HCT116 (cell line): ENCODE measurements at regions not wholly inside any gene's neighbourhood (a gene's known extent, or its start where the extent isn't known, plus 50 kb on each side); places are given as distances from the start of the nearest gene placed in this dataset.

Source experiments
- ATAC-seq: fragments of 200-7000 bp; cut with Tn5 transposase; 2 replicates; pipeline ENCODE4 v1.9.1; 2020; ENCODE audit warnings: mild to moderate bottlenecking, moderate library complexity
- BruUV-seq: library from RNA; stranded (reverse); fragments of 400-500 nt; replicated peaks from 2 replicates; lab custom pipeline; 2021; lab: Mats Ljungman, UMichigan
- CTCF ChIA-PET: fragments of 300-600 bp; sonication (Branson Sonifier 250); formaldehyde crosslinking; loops from one replicate; lab custom pipeline; 2021; ENCODE audit warnings: antibody characterized with exemption; lab: Charles Lee
- POLR2A ChIA-PET: fragments of 300-600, 350-600 bp; sonication (Branson Sonifier 250); formaldehyde crosslinking; loops from one replicate; lab custom pipeline; 2021; ENCODE audit warnings: antibody characterized with exemption; lab: Charles Lee
- RAD21 ChIA-PET, 2 experiments: fragments of 300-600 bp; sonication (Branson Sonifier 250); formaldehyde crosslinking; loops; one replicate each; lab custom pipeline; 2023; ENCODE audit warnings: low total read pairs in 2 of 2; ENCODE audit not compliant: uncharacterized antibody in 2 of 2, unreplicated experiment in 2 of 2, low non-redundant PET in 1 of 2; lab: Charles Lee
- DNase-seq: peaks from one replicate; pipeline ENCODE4 v3.0.0-alpha.2; 2010; ENCODE audit warnings: low read depth, low spot score
- H2AFZ ChIP-seq: fragments of 200-600 bp; shearing (Covaris generic), sonication (generic); 2 replicates; pipeline ENCODE4 v1.6.1; 2017; ENCODE audit warnings: low read depth, mixed run types, mixed read lengths, antibody characterized with exemption, low read length; ENCODE audit not compliant: poor library complexity, severe bottlenecking
- H3K27ac ChIP-seq: 2 replicates; pipeline ENCODE4 v1.5.1; 2012; ENCODE audit warnings: low read depth, low read length
- H3K27me3 ChIP-seq: fragments of 200-600 bp; sonication (generic); 2 replicates; pipeline ENCODE4 v1.6.1; 2016; ENCODE audit warnings: mixed run types, low read length, mixed read lengths; ENCODE audit not compliant: insufficient read depth
- H3K36me3 ChIP-seq, 2 experiments: fragments of 200-500 bp in 1 of 2; fragments of 200-600 bp in 1 of 2; sonication (Bioruptor generic) in 1 of 2; sonication (generic) in 1 of 2; 2 replicates each; pipeline versions ENCODE4 v1.5.1 to v1.6.1; 2014 to 2016; ENCODE audit warnings: low read length in 2 of 2, inconsistent platforms in 1 of 2, mixed read lengths in 1 of 2, mixed run types in 1 of 2; ENCODE audit not compliant: insufficient read depth in 2 of 2, control insufficient read depth in 1 of 2
- H3K4me1 ChIP-seq, 2 experiments: fragments of 200-600 bp in 1 of 2; sonication (generic) in 1 of 2; 2 replicates each; pipeline versions ENCODE4 v1.5.1 to v1.6.1; 2012 to 2017; ENCODE audit warnings: low read length in 2 of 2, inconsistent platforms in 1 of 2, mild to moderate bottlenecking in 1 of 2, mixed read lengths in 1 of 2, mixed run types in 1 of 2, moderate library complexity in 1 of 2; ENCODE audit not compliant: insufficient read depth in 2 of 2, control insufficient read depth in 1 of 2
- H3K4me2 ChIP-seq: fragments of 200-600 bp; sonication (generic); 2 replicates; pipeline ENCODE4 v1.6.1; 2017; ENCODE audit warnings: mixed run types, low read length, mixed read lengths
- H3K4me3 ChIP-seq, 2 experiments: fragments of 200-600 bp in 1 of 2; sonication (generic) in 1 of 2; replicated peaks in 1 of 2; 2 replicates each; pipeline ENCODE4 v1.5.1; 2011 to 2016; ENCODE audit warnings: low read length in 2 of 2, control low read depth in 1 of 2, low read depth in 1 of 2, mild to moderate bottlenecking in 1 of 2, mixed read lengths in 1 of 2, mixed run types in 1 of 2
- H3K79me2 ChIP-seq: fragments of 200-600 bp; sonication (generic); 2 replicates; pipeline ENCODE4 v1.6.1; 2017; ENCODE audit warnings: mild to moderate bottlenecking, mixed run types, low read length, moderate library complexity, mixed read lengths; ENCODE audit not compliant: insufficient read depth
- H3K9ac ChIP-seq: fragments of 200-600 bp; sonication (generic); 2 replicates; pipeline ENCODE4 v1.6.1; 2016; ENCODE audit warnings: low read length, mixed read lengths
- H3K9me2 ChIP-seq: fragments of 200-600 bp; sonication (generic), shearing (Covaris generic); 2 replicates; pipeline ENCODE4 v1.6.1; 2017; ENCODE audit warnings: mixed run types, mild to moderate bottlenecking, moderate library complexity; ENCODE audit not compliant: insufficient read depth
- H3K9me3 ChIP-seq, 2 experiments: fragments of 200-500 bp in 1 of 2; fragments of 200-600 bp in 1 of 2; sonication (Bioruptor generic) in 1 of 2; sonication (generic) in 1 of 2; 2 replicates each; pipeline ENCODE4 v1.6.1; 2014 to 2017; ENCODE audit warnings: low read length in 2 of 2, mixed read lengths in 2 of 2, inconsistent platforms in 1 of 2, low read depth in 1 of 2, mild to moderate bottlenecking in 1 of 2, mixed run types in 1 of 2, moderate library complexity in 1 of 2; ENCODE audit not compliant: control insufficient read depth in 1 of 2, insufficient read depth in 1 of 2
- H4K20me1 ChIP-seq: fragments of 200-600 bp; sonication (generic), shearing (Covaris generic); 2 replicates; pipeline ENCODE4 v1.6.1; 2017; ENCODE audit warnings: mixed run types, mild to moderate bottlenecking, moderate library complexity; ENCODE audit not compliant: insufficient read depth
- ATF3 ChIP-seq: IDR thresholded peaks from 2 replicates; pipeline ENCODE4 v1.6.1; 2012
- CTCF ChIP-seq, 3 experiments: fragments of 200-600 bp in 1 of 3; sonication (generic) in 1 of 3; IDR thresholded peaks in 2 of 3; conservative IDR thresholded peaks in 1 of 3; 2 replicates each; pipeline ENCODE4 v1.5.1; 2012 to 2017; ENCODE audit warnings: low read depth in 2 of 3, low read length in 2 of 3, antibody characterized with exemption in 1 of 3, borderline replicate concordance in 1 of 3, control low read depth in 1 of 3, mild to moderate bottlenecking in 1 of 3, mixed read lengths in 1 of 3, mixed run types in 1 of 3, moderate library complexity in 1 of 3; ENCODE audit not compliant: insufficient read depth in 1 of 3
- ELF1 ChIP-seq: IDR thresholded peaks from 2 replicates; pipeline ENCODE4 v1.6.1; 2012; ENCODE audit warnings: low read depth, borderline replicate concordance
- MAX ChIP-seq: IDR thresholded peaks from 2 replicates; pipeline ENCODE4 v1.6.1; 2012
- REST ChIP-seq: IDR thresholded peaks from 2 replicates; pipeline ENCODE4 v1.6.1; 2012; ENCODE audit warnings: low read depth
- SP1 ChIP-seq: IDR thresholded peaks from 2 replicates; pipeline ENCODE4 v1.6.1; 2012; ENCODE audit warnings: low read depth
- TCF7L2 ChIP-seq: IDR thresholded peaks from 2 replicates; pipeline ENCODE4 v1.7.0; 2011; ENCODE audit warnings: borderline replicate concordance, inconsistent platforms; ENCODE audit not compliant: insufficient read depth, insufficient read length; ENCODE audit errors: extremely low read depth
- YY1 ChIP-seq: IDR thresholded peaks from 2 replicates; pipeline ENCODE4 v1.6.1; 2011; ENCODE audit warnings: low read length, low read depth, moderate library complexity, mild to moderate bottlenecking; ENCODE audit not compliant: insufficient replicate concordance; ENCODE audit errors: extremely low read depth
- intact Hi-C: fragments of 100-400 bp; cut with micrococcal nuclease; formaldehyde crosslinking; loops from 2 replicates; pipeline ENCODE4 v1.10.0; 2022

- POLR2A ChIA-PET = no interaction called here
- Histone ChIP-seq H3K9me3 (no peaks in the 10 kb centered on the region), H2AFZ (no peak overlapping the region), H3K4me2 (no peak overlapping the region), H3K4me1 (no peaks in the 10 kb centered on the region)
- TF ChIP-seq ELF1 = no peak
- no peak for TF ChIP-seq MAX
- TF ChIP-seq YY1 = no peak
- TF ChIP-seq CTCF (IDR thresholded peaks at IDR 0.05 in 2 of 3, conservative IDR thresholded peaks at IDR 0.05 in 1 of 3; ENCODE audit: borderline replicate concordance in 1 of 3, insufficient read depth in 1 of 3, low read depth in 2 of 3, low read length in 2 of 3) = no peak
- TF ChIP-seq REST = no peak
- no peak for TF ChIP-seq ATF3
- no peak for TF ChIP-seq TCF7L2
- no peak for TF ChIP-seq SP1
- TF ChIP-seq, all 23 proteins: peak for 0
- no peaks in the 10 kb centered on the region for H3K9me2 ChIP-seq
- ChIA-PET RAD21 (no interaction called here), CTCF (no interaction called here)
- no peaks in the 10 kb centered on the region for H3K36me3 ChIP-seq
- H4K20me1 ChIP-seq = no peaks in the 10 kb centered on the region
- H3K9ac ChIP-seq = no peak overlapping the region
- DNase-seq (no peak), ATAC-seq (no peak)
- intact Hi-C loops = no loop called here
- no TSS peak for BruUV-seq
- H3K27ac ChIP-seq = no peak overlapping the region
- no peak overlapping the region for H3K4me3 ChIP-seq
- H3K27me3 ChIP-seq = no peaks in the 10 kb centered on the region
- no peaks in the 10 kb centered on the region for H3K79me2 ChIP-seq
These were observed 135.0 kb upstream of the MTNR1B start for GRCh38 chr11:92834296-92835020.
